ENCODE measurements at regions not wholly inside any gene's neighbourhood (a gene's known extent, or its start where the extent isn't known, plus 50 kb on each side); places are given as distances from the start of the nearest gene placed in this dataset.

GRCh38 chr2:12950957-12951656, 234.4 kb downstream of the TRIB2 start:
- peaks cover 10% of the 10 kb centered on the region for H3K4me1 Mint-ChIP-seq
- no peaks in the 10 kb centered on the region for H3K9me3 Mint-ChIP-seq
- H3K27me3 Mint-ChIP-seq (ENCODE audit: low read depth), result no peaks in the 10 kb centered on the region
- no peak overlapping the region for H3K4me3 Mint-ChIP-seq
- POLR2A ChIA-PET, result no interaction called here
- TF ChIP-seq SMAD4 (CRISPR knock-in tag; IDR thresholded peaks at IDR 0.05) (no peak), FOXJ3 (CRISPR knock-in tag; IDR thresholded peaks at IDR 0.05; ENCODE audit: borderline replicate concordance) (no peak), HMGXB4 (CRISPR knock-in tag; IDR thresholded peaks at IDR 0.05) (no peak), CBFB (CRISPR knock-in tag; IDR thresholded peaks at IDR 0.05; ENCODE audit: low read depth) (no peak), STAT6 (CRISPR knock-in tag; conservative IDR thresholded peaks at IDR 0.05; ENCODE audit: low read depth) (no peak), EMX1 (CRISPR knock-in tag; IDR thresholded peaks at IDR 0.05) (no peak), MLX (CRISPR knock-in tag; IDR thresholded peaks at IDR 0.05) (no peak), ZNF671 (CRISPR knock-in tag; IDR thresholded peaks at IDR 0.05) (no peak), ZNF423 (CRISPR knock-in tag; IDR thresholded peaks at IDR 0.05) (no peak), NR1H2 (CRISPR knock-in tag; IDR thresholded peaks at IDR 0.05) (no peak), ZNF121 (CRISPR knock-in tag; IDR thresholded peaks at IDR 0.05) (no peak), ESRRA (CRISPR knock-in tag; IDR thresholded peaks at IDR 0.05; ENCODE audit: borderline replicate concordance) (no peak), ATF6 (CRISPR knock-in tag; IDR thresholded peaks at IDR 0.05) (no peak), FOXP4 (CRISPR knock-in tag; IDR thresholded peaks at IDR 0.05) (no peak), OVOL2 (CRISPR knock-in tag; IDR thresholded peaks at IDR 0.05; ENCODE audit: borderline replicate concordance) (no peak)
- DNase-seq (ENCODE audit: low spot score) (no peak), ATAC-seq (peak; percentile 82)
- no peaks in the 10 kb centered on the region for H3K36me3 Mint-ChIP-seq
- CTCF ChIA-PET, result interaction anchor here (2.2 kb wide), 1 partner anchor 20 kb away, joined by 6 read pairs; no protein-coding TSS in a partner anchor
- H3K27ac Mint-ChIP-seq, result no peak overlapping the region

GRCh38 chr2:12951657-12951973, 234.9 kb downstream of the TRIB2 start:
- CTCF ChIA-PET, result no interaction called here
- no peak for ATAC-seq

More at GRCh38 chr2:12951657-12951973, 234.9 kb downstream of the TRIB2 start:
- H3K27ac Mint-ChIP-seq, result no peak overlapping the region
- TF ChIP-seq E2F4 (CRISPR knock-in tag; IDR thresholded peaks at IDR 0.05; ENCODE audit: borderline replicate concordance, low read depth) (no peak), ZBTB43 (CRISPR knock-in tag; IDR thresholded peaks at IDR 0.05) (no peak), HMGA2 (CRISPR knock-in tag; IDR thresholded peaks at IDR 0.05) (no peak), ELF4 (CRISPR knock-in tag; IDR thresholded peaks at IDR 0.05; ENCODE audit: low read depth) (no peak)
- POLR2A ChIA-PET, result no interaction called here
- H3K4me1 Mint-ChIP-seq, result peaks cover 10% of the 10 kb centered on the region
- DNase-seq (ENCODE audit: low spot score), result no peak
- H3K4me3 Mint-ChIP-seq, result no peak overlapping the region
- H3K9me3 Mint-ChIP-seq, result no peaks in the 10 kb centered on the region
- H3K36me3 Mint-ChIP-seq, result no peaks in the 10 kb centered on the region
- no peaks in the 10 kb centered on the region for H3K27me3 Mint-ChIP-seq (ENCODE audit: low read depth)

Measured in WTC11 (cell line).